ENCODE measurements at regions not wholly inside any gene's neighbourhood (a gene's known extent, or its start where the extent isn't known, plus 50 kb on each side); places are given as distances from the start of the nearest gene placed in this dataset.

DNA sequence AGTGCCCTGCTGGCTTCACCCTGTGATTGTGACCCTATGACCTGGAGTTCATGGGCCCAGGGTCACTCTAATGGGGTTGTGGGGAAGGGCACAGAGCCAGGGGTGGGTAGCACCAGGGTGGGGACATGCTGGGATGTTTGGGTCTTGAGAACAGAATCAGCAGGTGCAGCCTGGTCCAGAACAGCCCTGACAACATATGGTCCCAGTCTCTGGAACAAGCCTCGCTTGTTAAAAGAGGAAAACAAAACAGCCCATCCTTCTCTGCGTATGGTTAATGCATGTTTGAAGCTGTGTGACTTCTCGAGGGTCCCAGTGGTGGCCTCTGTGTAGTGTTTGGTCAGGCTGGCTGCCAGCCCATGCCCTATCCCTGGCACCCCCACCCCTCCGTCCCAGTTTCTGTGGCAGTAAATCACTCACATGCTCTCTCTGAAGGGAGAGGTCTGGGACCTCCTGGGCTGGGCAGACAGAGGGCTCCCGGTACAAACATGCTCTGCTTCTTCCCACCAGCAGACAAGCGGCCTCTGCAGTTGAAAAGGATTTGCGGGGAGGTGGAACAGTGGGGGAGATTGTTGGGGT lies 79.4 kb downstream of the FAM241B start:
- Histone ChIP-seq H3K4me3 (ENCODE audit: low read depth, low read length) (no peak overlapping the region), H3K9me3 (ENCODE audit: control insufficient read depth, insufficient read depth, low read length) (peaks cover 13% of the 10 kb centered on the region), H3K27me3 (ENCODE audit: control insufficient read depth, insufficient read depth, low read length) (peaks cover 38% of the 10 kb centered on the region), H3K27ac (ENCODE audit: low read depth, low read length) (no peak overlapping the region)
- DNase-seq (ENCODE audit: low read depth, low spot score) = no peak
- TF ChIP-seq, protein P1, sequence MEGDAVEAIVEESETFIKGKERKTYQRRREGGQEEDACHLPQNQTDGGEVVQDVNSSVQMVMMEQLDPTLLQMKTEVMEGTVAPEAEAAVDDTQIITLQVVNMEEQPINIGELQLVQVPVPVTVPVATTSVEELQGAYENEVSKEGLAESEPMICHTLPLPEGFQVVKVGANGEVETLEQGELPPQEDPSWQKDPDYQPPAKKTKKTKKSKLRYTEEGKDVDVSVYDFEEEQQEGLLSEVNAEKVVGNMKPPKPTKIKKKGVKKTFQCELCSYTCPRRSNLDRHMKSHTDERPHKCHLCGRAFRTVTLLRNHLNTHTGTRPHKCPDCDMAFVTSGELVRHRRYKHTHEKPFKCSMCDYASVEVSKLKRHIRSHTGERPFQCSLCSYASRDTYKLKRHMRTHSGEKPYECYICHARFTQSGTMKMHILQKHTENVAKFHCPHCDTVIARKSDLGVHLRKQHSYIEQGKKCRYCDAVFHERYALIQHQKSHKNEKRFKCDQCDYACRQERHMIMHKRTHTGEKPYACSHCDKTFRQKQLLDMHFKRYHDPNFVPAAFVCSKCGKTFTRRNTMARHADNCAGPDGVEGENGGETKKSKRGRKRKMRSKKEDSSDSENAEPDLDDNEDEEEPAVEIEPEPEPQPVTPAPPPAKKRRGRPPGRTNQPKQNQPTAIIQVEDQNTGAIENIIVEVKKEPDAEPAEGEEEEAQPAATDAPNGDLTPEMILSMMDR (IDR thresholded peaks at IDR 0.05; ENCODE audit: low read depth, low read length) = no peak
- POLR2A ChIA-PET = no interaction called here
- CTCF ChIA-PET = interaction anchor here (0.8 kb wide), 1 partner anchor 90 kb away, joined by 3 read pairs; no protein-coding TSS in a partner anchor

DNA sequence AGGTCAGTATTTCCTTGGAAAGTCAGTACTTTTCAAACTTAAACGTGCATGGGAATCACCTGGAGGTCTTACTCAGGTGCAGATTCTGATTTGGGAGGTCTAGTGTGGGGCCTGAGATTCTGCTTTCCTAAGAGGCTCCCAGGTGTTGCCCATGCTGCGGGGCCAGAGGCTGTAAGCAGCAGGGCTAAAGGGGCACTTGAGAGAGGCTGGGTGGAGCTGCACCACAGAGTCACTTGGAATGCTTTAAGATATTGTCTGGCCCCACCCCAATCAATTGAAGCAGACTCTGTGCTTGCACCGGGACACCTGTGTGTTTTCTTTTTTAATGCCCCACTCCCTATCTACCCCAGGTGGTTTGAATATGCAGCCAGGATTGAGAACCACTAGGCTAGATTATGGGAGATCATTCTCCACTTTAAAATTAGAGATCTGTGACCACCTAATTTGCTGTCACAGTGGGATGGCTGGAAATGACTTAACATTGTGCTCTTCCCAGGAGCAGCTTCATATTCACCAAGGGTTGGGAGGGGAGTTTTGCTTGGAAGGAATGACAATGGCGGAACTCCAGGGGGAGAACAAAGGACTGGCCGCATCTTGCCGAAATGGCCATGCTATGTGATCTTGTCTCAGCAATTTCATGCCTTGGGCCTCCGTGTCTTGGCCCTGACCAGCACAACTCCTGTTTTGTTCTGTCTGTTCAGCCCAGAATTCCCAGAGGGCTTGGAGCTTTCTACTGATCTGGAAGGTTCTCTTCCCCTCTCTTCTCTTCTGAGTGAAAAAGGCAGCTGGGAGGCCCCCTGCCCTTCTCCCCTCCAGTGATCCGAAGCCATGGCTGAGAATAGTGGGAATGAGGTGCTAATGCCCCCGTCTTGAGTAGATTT lies 80.2 kb downstream of the FAM241B start:
- Histone ChIP-seq H3K27me3 (ENCODE audit: control insufficient read depth, insufficient read depth, low read length) (peaks cover 39% of the 10 kb centered on the region), H3K27ac (ENCODE audit: low read depth, low read length) (no peak overlapping the region), H3K4me3 (ENCODE audit: low read depth, low read length) (no peak overlapping the region), H3K9me3 (ENCODE audit: control insufficient read depth, insufficient read depth, low read length) (peaks cover 8% of the 10 kb centered on the region)
- POLR2A ChIA-PET = no interaction called here
- CTCF ChIA-PET = interaction anchor here (0.8 kb wide), 1 partner anchor 89 kb away, joined by 3 read pairs; no protein-coding TSS in a partner anchor
- no peak for DNase-seq (ENCODE audit: low read depth, low spot score)
- TF ChIP-seq, protein P1 (IDR thresholded peaks at IDR 0.05; ENCODE audit: low read depth, low read length) = no peak

DNA sequence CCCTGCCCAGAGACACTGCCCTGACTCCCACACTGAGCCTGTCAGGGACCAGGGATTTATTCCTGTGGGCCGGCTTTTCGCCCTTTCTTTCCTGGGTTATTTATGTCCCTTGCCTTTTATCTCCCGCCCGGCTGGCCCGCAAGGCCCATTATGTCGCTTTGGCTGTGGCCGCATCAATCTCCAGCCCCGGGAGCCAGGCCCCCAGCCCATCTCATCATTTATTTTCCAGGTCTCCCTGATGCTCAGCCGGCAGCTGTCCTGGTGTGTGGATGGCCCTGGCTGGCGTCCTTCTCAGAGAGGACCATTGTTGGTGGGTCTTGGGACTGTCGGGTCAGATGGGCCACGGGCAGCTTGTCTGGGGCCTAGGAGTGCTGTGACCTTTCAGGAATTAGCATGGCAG lies 82.3 kb downstream of the FAM241B start:
- CTCF ChIA-PET = no interaction called here

DNA sequence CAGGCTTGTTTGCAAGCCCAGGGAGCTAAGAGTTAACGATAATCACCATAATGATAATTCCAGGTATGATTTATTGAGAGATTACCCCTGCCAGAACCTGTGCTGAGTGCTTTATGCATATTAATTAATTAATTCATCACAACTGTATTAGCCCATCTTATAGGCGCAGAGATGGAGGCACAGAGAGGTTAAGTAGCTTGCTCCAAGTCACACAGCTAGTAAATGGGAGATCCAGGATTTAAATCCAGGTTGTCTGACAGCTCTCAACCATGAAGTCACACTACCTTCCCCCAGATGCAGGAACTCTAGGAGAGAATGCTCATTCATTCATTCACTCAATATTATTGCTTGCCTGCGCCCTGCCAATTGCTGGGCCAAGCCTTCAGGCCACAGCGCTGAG lies 84.5 kb downstream of the FAM241B start:
- Histone ChIP-seq H3K27me3 (ENCODE audit: control insufficient read depth, insufficient read depth, low read length) (peaks cover 20% of the 10 kb centered on the region), H3K27ac (ENCODE audit: low read depth, low read length) (no peak overlapping the region), H3K9me3 (ENCODE audit: control insufficient read depth, insufficient read depth, low read length) (peaks cover 3% of the 10 kb centered on the region; the same call in 1 of the 2 replicates), H3K4me3 (ENCODE audit: low read depth, low read length) (no peak overlapping the region)
- ChIA-PET POLR2A (no interaction called here), CTCF (interaction anchor here (1.0 to 8.0 kb wide), 9 partner anchors 13 to 200 kb away, joined by 3 to 125 read pairs (median 11); no protein-coding TSS in a partner anchor)
- no peak for DNase-seq (ENCODE audit: low read depth, low spot score)
- TF ChIP-seq, protein P1 (IDR thresholded peaks at IDR 0.05; ENCODE audit: low read depth, low read length) = no peak

More for the DNA sequence above, 82.3 kb downstream of the FAM241B start:
- H3K27me3 ChIP-seq (ENCODE audit: control insufficient read depth, insufficient read depth, low read length) = peaks cover 30% of the 10 kb centered on the region
- H3K27ac ChIP-seq (ENCODE audit: low read depth, low read length) = no peak overlapping the region
- TF ChIP-seq, protein P1 (IDR thresholded peaks at IDR 0.05; ENCODE audit: low read depth, low read length) = no peak
- no peak for DNase-seq (ENCODE audit: low read depth, low spot score)
- POLR2A ChIA-PET = no interaction called here
- H3K9me3 ChIP-seq (ENCODE audit: control insufficient read depth, insufficient read depth, low read length) = peaks cover 8% of the 10 kb centered on the region
- no peak overlapping the region for H3K4me3 ChIP-seq (ENCODE audit: low read depth, low read length)
